DND-41 (cell line): ENCODE measurements at regions not wholly inside any gene's neighbourhood (a gene's known extent, or its start where the extent isn't known, plus 50 kb on each side); places are given as distances from the start of the nearest gene placed in this dataset.

ENCODE experiments used
- EZH2 ChIP-seq: IDR thresholded peaks from 3 replicates; pipeline ENCODE4 v1.6.1; 2012; ENCODE audit warnings: borderline replicate concordance, low read depth, mild to moderate bottlenecking, moderate library complexity, low read length, inconsistent platforms; ENCODE audit not compliant: severe bottlenecking
- TF ChIP-seq, protein P1 (sequence below): IDR thresholded peaks from 2 replicates; pipeline ENCODE4 v1.5.1; 2012; ENCODE audit warnings: borderline replicate concordance, low read length, moderate library complexity, mild to moderate bottlenecking; ENCODE audit not compliant: poor library complexity, severe bottlenecking; ENCODE audit errors: extremely low read depth

DNA sequence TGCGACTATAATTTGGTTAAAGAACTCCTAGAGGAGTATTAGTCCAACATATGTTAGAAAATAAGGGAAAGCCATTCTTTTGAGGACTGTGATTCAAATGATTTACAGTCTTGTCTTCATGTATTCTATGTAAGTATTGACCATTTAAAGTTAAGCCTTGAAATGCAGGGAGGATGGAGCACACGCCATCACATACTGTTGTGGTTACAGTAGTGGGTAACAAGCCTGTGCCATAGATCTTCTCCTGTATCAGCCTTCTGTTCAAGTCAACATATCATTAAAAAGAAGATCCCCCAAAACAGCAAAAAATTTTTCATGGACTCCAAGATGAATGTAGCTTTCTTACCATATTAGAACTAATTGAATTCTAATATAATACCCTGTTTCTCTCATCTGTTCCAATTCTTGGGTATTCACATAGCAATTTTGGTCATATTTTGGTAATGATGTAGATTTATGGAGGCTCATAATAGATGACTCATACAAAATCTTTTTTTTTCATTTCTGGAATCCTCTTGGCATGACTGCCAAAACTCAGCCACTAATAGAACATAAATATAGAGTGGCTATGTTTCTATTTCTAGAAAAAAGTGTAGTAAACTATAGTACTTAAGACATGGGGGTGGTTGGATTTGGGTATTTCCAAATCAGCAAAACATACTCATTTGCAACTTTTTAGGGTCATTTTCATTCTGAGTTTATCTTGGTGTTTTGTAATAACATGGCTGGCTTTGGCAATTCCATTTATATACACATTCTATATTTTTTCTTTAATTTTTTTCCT, 413.5 kb downstream of the BCKDHB start:
- TF ChIP-seq, protein P1, sequence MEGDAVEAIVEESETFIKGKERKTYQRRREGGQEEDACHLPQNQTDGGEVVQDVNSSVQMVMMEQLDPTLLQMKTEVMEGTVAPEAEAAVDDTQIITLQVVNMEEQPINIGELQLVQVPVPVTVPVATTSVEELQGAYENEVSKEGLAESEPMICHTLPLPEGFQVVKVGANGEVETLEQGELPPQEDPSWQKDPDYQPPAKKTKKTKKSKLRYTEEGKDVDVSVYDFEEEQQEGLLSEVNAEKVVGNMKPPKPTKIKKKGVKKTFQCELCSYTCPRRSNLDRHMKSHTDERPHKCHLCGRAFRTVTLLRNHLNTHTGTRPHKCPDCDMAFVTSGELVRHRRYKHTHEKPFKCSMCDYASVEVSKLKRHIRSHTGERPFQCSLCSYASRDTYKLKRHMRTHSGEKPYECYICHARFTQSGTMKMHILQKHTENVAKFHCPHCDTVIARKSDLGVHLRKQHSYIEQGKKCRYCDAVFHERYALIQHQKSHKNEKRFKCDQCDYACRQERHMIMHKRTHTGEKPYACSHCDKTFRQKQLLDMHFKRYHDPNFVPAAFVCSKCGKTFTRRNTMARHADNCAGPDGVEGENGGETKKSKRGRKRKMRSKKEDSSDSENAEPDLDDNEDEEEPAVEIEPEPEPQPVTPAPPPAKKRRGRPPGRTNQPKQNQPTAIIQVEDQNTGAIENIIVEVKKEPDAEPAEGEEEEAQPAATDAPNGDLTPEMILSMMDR: no peak
- TF ChIP-seq EZH2: no peak
